Liver (tissue), 8 donors: ENCODE measurements at regions not wholly inside any gene's neighbourhood (a gene's known extent, or its start where the extent isn't known, plus 50 kb on each side); places are given as distances from the start of the nearest gene placed in this dataset.

ENCODE experiments used
- DNase-seq: peaks from one replicate; pipeline ENCODE4 v3.0.0-alpha.2; 2017; ENCODE audit warnings: low spot score
- H3K27ac ChIP-seq, 2 donors: one replicate each; pipeline ENCODE4 v1.7.0; 2013; ENCODE audit warnings: inconsistent platforms in 2 of 2, low read length in 2 of 2, control low read depth in 1 of 2, low read depth in 1 of 2, mild to moderate bottlenecking in 1 of 2
- H3K27me3 ChIP-seq, 4 donors: one replicate each; pipeline versions ENCODE4 v1.6.1 to v1.7.0; 2013; ENCODE audit warnings: low read length in 3 of 4, inconsistent platforms in 1 of 4, mild to moderate bottlenecking in 1 of 4, moderate library complexity in 1 of 4; ENCODE audit not compliant: control insufficient read depth in 4 of 4, insufficient read depth in 4 of 4
- H3K36me3 ChIP-seq, 4 donors: one replicate each; pipeline versions ENCODE4 v1.6.1 to v1.7.0; 2013; ENCODE audit warnings: low read length in 3 of 4, mild to moderate bottlenecking in 3 of 4, low read depth in 1 of 4, moderate library complexity in 1 of 4; ENCODE audit not compliant: control insufficient read depth in 4 of 4, insufficient read depth in 3 of 4
- H3K4me1 ChIP-seq, 4 donors: one replicate each; pipeline versions ENCODE4 v1.6.1 to v1.7.0; 2013; ENCODE audit warnings: low read length in 3 of 4, mild to moderate bottlenecking in 3 of 4, moderate library complexity in 1 of 4; ENCODE audit not compliant: control insufficient read depth in 4 of 4, insufficient read depth in 4 of 4
- H3K4me3 ChIP-seq, 3 donors: one replicate each; pipeline versions ENCODE4 v1.6.1 to v1.7.0; 2013; ENCODE audit warnings: low read length in 3 of 3, control low read depth in 1 of 3, low read depth in 1 of 3, mild to moderate bottlenecking in 1 of 3
- H3K9ac ChIP-seq, 2 donors: one replicate each; pipeline ENCODE4 v1.7.0; 2013; ENCODE audit warnings: low read length in 2 of 2, mild to moderate bottlenecking in 2 of 2, moderate library complexity in 2 of 2, control low read depth in 1 of 2, low read depth in 1 of 2
- H3K9me3 ChIP-seq, 4 donors: one replicate each; pipeline versions ENCODE4 v1.6.1 to v1.7.0; 2013; ENCODE audit warnings: low read length in 3 of 4; ENCODE audit not compliant: control insufficient read depth in 4 of 4
- EGR1 ChIP-seq, 2 donors: IDR thresholded peaks; 2 replicates each; pipeline ENCODE4 v1.6.1; 2016 to 2018; ENCODE audit warnings: antibody characterized with exemption in 2 of 2, low read depth in 2 of 2
- FOXA1 ChIP-seq: IDR thresholded peaks from 2 replicates; pipeline ENCODE4 v1.6.1; 2016; ENCODE audit warnings: antibody characterized with exemption
- FOXA2 ChIP-seq: IDR thresholded peaks from 2 replicates; pipeline ENCODE4 v1.6.1; 2016; ENCODE audit warnings: antibody characterized with exemption
- GABPA ChIP-seq, 2 donors: IDR thresholded peaks in 1 of 2; conservative IDR thresholded peaks in 1 of 2; 2 replicates each; pipeline ENCODE4 v1.6.1; 2016; ENCODE audit warnings: antibody characterized with exemption in 2 of 2, mild to moderate bottlenecking in 1 of 2, moderate library complexity in 1 of 2
- HNF4A ChIP-seq, 2 donors: conservative IDR thresholded peaks; 2 replicates each; pipeline ENCODE4 v1.6.1; 2016; ENCODE audit warnings: antibody characterized with exemption in 2 of 2, mild to moderate bottlenecking in 2 of 2
- HNF4G ChIP-seq: IDR thresholded peaks from 2 replicates; pipeline ENCODE4 v1.6.1; 2016; ENCODE audit warnings: antibody characterized with exemption
- JUND ChIP-seq, 2 donors: IDR thresholded peaks; 2 replicates each; pipeline ENCODE4 v1.6.1; 2016; ENCODE audit warnings: antibody characterized with exemption in 2 of 2
- MAX ChIP-seq: IDR thresholded peaks from 2 replicates; pipeline ENCODE4 v1.6.1; 2016; ENCODE audit warnings: antibody characterized with exemption
- NR2F2 ChIP-seq: IDR thresholded peaks from 2 replicates; pipeline ENCODE4 v1.6.1; 2016; ENCODE audit warnings: antibody characterized with exemption
- RAD21 ChIP-seq, 2 donors: IDR thresholded peaks; 2 replicates each; pipeline ENCODE4 v1.6.1; 2016; ENCODE audit warnings: antibody characterized with exemption in 2 of 2, mild to moderate bottlenecking in 2 of 2
- REST ChIP-seq: IDR thresholded peaks from 2 replicates; pipeline ENCODE4 v1.6.1; 2016; ENCODE audit warnings: antibody characterized with exemption, mild to moderate bottlenecking
- RXRA ChIP-seq, 2 donors: IDR thresholded peaks; 2 replicates each; pipeline ENCODE4 v1.6.1; 2017 to 2018; ENCODE audit warnings: antibody characterized with exemption in 2 of 2, mild to moderate bottlenecking in 1 of 2
- SP1 ChIP-seq: IDR thresholded peaks from 2 replicates; pipeline ENCODE4 v1.6.1; 2018; ENCODE audit warnings: antibody characterized with exemption, mild to moderate bottlenecking
- TAF1 ChIP-seq: conservative IDR thresholded peaks from 2 replicates; pipeline ENCODE4 v1.6.1; 2016; ENCODE audit warnings: antibody characterized with exemption, mild to moderate bottlenecking
- YY1 ChIP-seq: IDR thresholded peaks from 2 replicates; pipeline ENCODE4 v1.6.1; 2016; ENCODE audit warnings: antibody characterized with exemption, mild to moderate bottlenecking
- WGBS: extraction: QIAGEN DNeasy Blood & Tissue Kit; methylation state at CpG from one replicate; pipeline ENCODE4 v1.1.7; 2013; 5-methylcytosine and 5-hydroxymethylcytosine counted together
- TF ChIP-seq, protein P1 (sequence below): IDR thresholded peaks from 2 replicates; pipeline ENCODE4 v1.6.1; 2016; ENCODE audit warnings: antibody characterized with exemption
- TF ChIP-seq, protein P2 (sequence below): IDR thresholded peaks from 2 replicates; pipeline ENCODE4 v1.6.1; 2016; ENCODE audit warnings: antibody characterized with exemption
- TF ChIP-seq, protein P3 (sequence below): fragments of 150-350 bp; IDR thresholded peaks from 2 replicates; pipeline ENCODE4 v1.5.1; 2017; ENCODE audit warnings: improper control_type of control experiment, low read depth, low read length; ENCODE audit not compliant: missing input control
- donor health status: healthy.
- donor health status: healthy.
- donor health status: healthy.
- donor health status: healthy.
- donor health status: healthy.

- Histone ChIP-seq H3K27ac (no peak overlapping the region), H3K9ac (no peak overlapping the region), H3K4me3 (no peak overlapping the region), H3K27me3 (no peaks in the 10 kb centered on the region), H3K4me1 (no peaks in the 10 kb centered on the region), H3K9me3 (peaks cover 1 to 16% (median 4%) of the 10 kb centered on the region in 4 donors), H3K36me3 (no peaks in the 10 kb centered on the region)
- TF ChIP-seq EGR1 (IDR thresholded peaks at IDR 0.05; ENCODE audit: low read depth in 2 of 2), result no peak
- TF ChIP-seq JUND (IDR thresholded peaks at IDR 0.05), result no peak
- no peak for TF ChIP-seq TAF1
- no peak for TF ChIP-seq FOXA2
- 76% methylated on average over 3 of the region's 3 CpGs for WGBS
- DNase-seq, result peak; percentile 4
These were observed 64.6 kb downstream of the INHBB start for GRCh38 chr2:120410487-120410886.

GRCh38 chr2:120415060-120415459 is 69.1 kb downstream of the INHBB start:
- WGBS, result 89% methylated on average over 1 of the region's 1 CpG
- Histone ChIP-seq H3K4me1 (no peaks in the 10 kb centered on the region), H3K9me3 (peaks cover 0 to 4% (median under 1%) of the 10 kb centered on the region in 4 donors), H3K27ac (no peak overlapping the region), H3K9ac (no peak overlapping the region), H3K4me3 (no peak overlapping the region), H3K36me3 (no peaks in the 10 kb centered on the region), H3K27me3 (no peaks in the 10 kb centered on the region)
- no peak for DNase-seq
- TF ChIP-seq, protein P1, sequence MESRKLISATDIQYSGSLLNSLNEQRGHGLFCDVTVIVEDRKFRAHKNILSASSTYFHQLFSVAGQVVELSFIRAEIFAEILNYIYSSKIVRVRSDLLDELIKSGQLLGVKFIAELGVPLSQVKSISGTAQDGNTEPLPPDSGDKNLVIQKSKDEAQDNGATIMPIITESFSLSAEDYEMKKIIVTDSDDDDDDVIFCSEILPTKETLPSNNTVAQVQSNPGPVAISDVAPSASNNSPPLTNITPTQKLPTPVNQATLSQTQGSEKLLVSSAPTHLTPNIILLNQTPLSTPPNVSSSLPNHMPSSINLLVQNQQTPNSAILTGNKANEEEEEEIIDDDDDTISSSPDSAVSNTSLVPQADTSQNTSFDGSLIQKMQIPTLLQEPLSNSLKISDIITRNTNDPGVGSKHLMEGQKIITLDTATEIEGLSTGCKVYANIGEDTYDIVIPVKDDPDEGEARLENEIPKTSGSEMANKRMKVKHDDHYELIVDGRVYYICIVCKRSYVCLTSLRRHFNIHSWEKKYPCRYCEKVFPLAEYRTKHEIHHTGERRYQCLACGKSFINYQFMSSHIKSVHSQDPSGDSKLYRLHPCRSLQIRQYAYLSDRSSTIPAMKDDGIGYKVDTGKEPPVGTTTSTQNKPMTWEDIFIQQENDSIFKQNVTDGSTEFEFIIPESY, result no peak
- TF ChIP-seq, protein P2, sequence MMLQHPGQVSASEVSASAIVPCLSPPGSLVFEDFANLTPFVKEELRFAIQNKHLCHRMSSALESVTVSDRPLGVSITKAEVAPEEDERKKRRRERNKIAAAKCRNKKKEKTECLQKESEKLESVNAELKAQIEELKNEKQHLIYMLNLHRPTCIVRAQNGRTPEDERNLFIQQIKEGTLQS, result no peak
- TF ChIP-seq RAD21 (IDR thresholded peaks at IDR 0.05) (no peak), FOXA2 (no peak), MAX (no peak), REST (no peak), EGR1 (IDR thresholded peaks at IDR 0.05; ENCODE audit: low read depth in 2 of 2) (no peak), HNF4A (conservative IDR thresholded peaks at IDR 0.05) (no peak), JUND (IDR thresholded peaks at IDR 0.05) (no peak), NR2F2 (no peak), SP1 (no peak), GABPA (IDR thresholded peaks at IDR 0.05 in 1 of 2, conservative IDR thresholded peaks at IDR 0.05 in 1 of 2) (no peak), RXRA (IDR thresholded peaks at IDR 0.05) (no peak), FOXA1 (no peak), YY1 (no peak), HNF4G (no peak), TAF1 (no peak)
- TF ChIP-seq, protein P3, sequence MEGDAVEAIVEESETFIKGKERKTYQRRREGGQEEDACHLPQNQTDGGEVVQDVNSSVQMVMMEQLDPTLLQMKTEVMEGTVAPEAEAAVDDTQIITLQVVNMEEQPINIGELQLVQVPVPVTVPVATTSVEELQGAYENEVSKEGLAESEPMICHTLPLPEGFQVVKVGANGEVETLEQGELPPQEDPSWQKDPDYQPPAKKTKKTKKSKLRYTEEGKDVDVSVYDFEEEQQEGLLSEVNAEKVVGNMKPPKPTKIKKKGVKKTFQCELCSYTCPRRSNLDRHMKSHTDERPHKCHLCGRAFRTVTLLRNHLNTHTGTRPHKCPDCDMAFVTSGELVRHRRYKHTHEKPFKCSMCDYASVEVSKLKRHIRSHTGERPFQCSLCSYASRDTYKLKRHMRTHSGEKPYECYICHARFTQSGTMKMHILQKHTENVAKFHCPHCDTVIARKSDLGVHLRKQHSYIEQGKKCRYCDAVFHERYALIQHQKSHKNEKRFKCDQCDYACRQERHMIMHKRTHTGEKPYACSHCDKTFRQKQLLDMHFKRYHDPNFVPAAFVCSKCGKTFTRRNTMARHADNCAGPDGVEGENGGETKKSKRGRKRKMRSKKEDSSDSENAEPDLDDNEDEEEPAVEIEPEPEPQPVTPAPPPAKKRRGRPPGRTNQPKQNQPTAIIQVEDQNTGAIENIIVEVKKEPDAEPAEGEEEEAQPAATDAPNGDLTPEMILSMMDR, result no peak
